ENCODE measurements at regions not wholly inside any gene's neighbourhood (a gene's known extent, or its start where the extent isn't known, plus 50 kb on each side); places are given as distances from the start of the nearest gene placed in this dataset.
A peak's percentile ranks its signal among the peaks of the same experiment; 100 is the strongest.

- Histone ChIP-seq H3K36me3 (no peaks in the 10 kb centered on the region), H3K4me3 (no peak overlapping the region), H3K4me1 (no peaks in the 10 kb centered on the region), H3K27me3 (no peaks in the 10 kb centered on the region), H3K9me3 (peaks cover 0 to 6% of the 10 kb centered on the region in 2 donors), H3K27ac (no peak overlapping the region)
- TF ChIP-seq CTCF (IDR thresholded peaks at IDR 0.05): no peak
- DNase-seq (ENCODE audit: low spot score): no peak
These were observed 916.2 kb downstream of the METTL15 start for GRCh38 chr11:29024386-29024785.

GRCh38 chr11:29023761-29024160 lies 915.6 kb downstream of the METTL15 start:
- no peak for TF ChIP-seq CTCF (IDR thresholded peaks at IDR 0.05)
- Histone ChIP-seq H3K9me3 (no peaks in the 10 kb centered on the region), H3K27me3 (no peaks in the 10 kb centered on the region), H3K27ac (no peak overlapping the region), H3K36me3 (no peaks in the 10 kb centered on the region), H3K4me3 (no peak overlapping the region), H3K4me1 (no peaks in the 10 kb centered on the region)
- DNase-seq (ENCODE audit: low spot score): no peak

GRCh38 chr11:29022676-29023075 lies 914.5 kb downstream of the METTL15 start:
- H3K27ac ChIP-seq: no peak overlapping the region
- H3K27me3 ChIP-seq: no peaks in the 10 kb centered on the region
- no peak for DNase-seq (ENCODE audit: low spot score)
- no peaks in the 10 kb centered on the region for H3K36me3 ChIP-seq
- H3K4me3 ChIP-seq: no peak overlapping the region
- no peaks in the 10 kb centered on the region for H3K4me1 ChIP-seq
- no peak for TF ChIP-seq CTCF (IDR thresholded peaks at IDR 0.05)
- no peaks in the 10 kb centered on the region for H3K9me3 ChIP-seq

- peak in 1 of 2 donors; percentile 19 for TF ChIP-seq CTCF (IDR thresholded peaks at IDR 0.05)
- no peaks in the 10 kb centered on the region for H3K36me3 ChIP-seq
These were observed 911.9 kb downstream of the METTL15 start for GRCh38 chr11:29019960-29020683.

GRCh38 chr11:29018631-29019030 lies 910.4 kb downstream of the METTL15 start:
- no peak overlapping the region for H3K4me3 ChIP-seq
- no peaks in the 10 kb centered on the region for H3K27me3 ChIP-seq
- H3K27ac ChIP-seq: no peak overlapping the region
- peaks cover 0 to 2% of the 10 kb centered on the region in 2 donors for H3K9me3 ChIP-seq
- no peaks in the 10 kb centered on the region for H3K4me1 ChIP-seq
- DNase-seq (ENCODE audit: low spot score): no peak
- H3K36me3 ChIP-seq: no peaks in the 10 kb centered on the region
- TF ChIP-seq CTCF (IDR thresholded peaks at IDR 0.05): no peak

More at GRCh38 chr11:29019960-29020683, 911.9 kb downstream of the METTL15 start:
- no peaks in the 10 kb centered on the region for H3K4me1 ChIP-seq
- DNase-seq (ENCODE audit: low spot score): no peak
- H3K27me3 ChIP-seq: no peaks in the 10 kb centered on the region
- no peaks in the 10 kb centered on the region for H3K9me3 ChIP-seq
- H3K4me3 ChIP-seq: no peak overlapping the region
- H3K27ac ChIP-seq: no peak overlapping the region

GRCh38 chr11:29017941-29018340 lies 909.8 kb downstream of the METTL15 start:
- H3K36me3 ChIP-seq: no peaks in the 10 kb centered on the region
- no peak for TF ChIP-seq CTCF (IDR thresholded peaks at IDR 0.05)
- H3K4me1 ChIP-seq: no peaks in the 10 kb centered on the region
- no peak overlapping the region for H3K27ac ChIP-seq
- H3K9me3 ChIP-seq: peaks cover 0 to 4% of the 10 kb centered on the region in 2 donors
- DNase-seq (ENCODE audit: low spot score): no peak
- no peak overlapping the region for H3K4me3 ChIP-seq
- H3K27me3 ChIP-seq: no peaks in the 10 kb centered on the region

Measured in right atrium auricular region (tissue), 2 donors.